K562 (cell line): ENCODE measurements at regions not wholly inside any gene's neighbourhood (a gene's known extent, or its start where the extent isn't known, plus 50 kb on each side); places are given as distances from the start of the nearest gene placed in this dataset.

ENCODE experiments used
- CCAR2 ChIP-seq: fragments of 200-400 bp; formaldehyde crosslinking; IDR thresholded peaks from 2 replicates; pipeline ENCODE4 v1.6.1; 2017; ENCODE audit warnings: mild to moderate bottlenecking, low read depth, low read length
- EZH2 ChIP-seq: IDR thresholded peaks from 2 replicates; pipeline ENCODE4 v1.6.1; 2012; ENCODE audit warnings: low read depth, mild to moderate bottlenecking, inconsistent platforms, low read length, borderline replicate concordance
- FOXA1 ChIP-seq: fragments of 450-650 bp; IDR thresholded peaks from 2 replicates; pipeline ENCODE4 v1.6.1; 2016; ENCODE audit warnings: mild to moderate bottlenecking, borderline replicate concordance
- GABPA ChIP-seq: fragments of 200-800 bp; sonication (Bioruptor generic); conservative IDR thresholded peaks from 2 replicates; pipeline ENCODE4 v1.6.1; 2016; ENCODE audit warnings: low read depth, missing genetic modification characterization, missing compliant biosample characterization
- HDAC6 ChIP-seq: IDR thresholded peaks from 2 replicates; pipeline ENCODE4 v1.6.1; 2012; ENCODE audit warnings: low read depth, mild to moderate bottlenecking, control low read depth, inconsistent platforms, low read length, moderate library complexity
- PURB ChIP-seq: sonication (generic); formaldehyde crosslinking; IDR thresholded peaks from 2 replicates; pipeline ENCODE4 v1.9.0; 2021; ENCODE audit warnings: low read depth, mild to moderate bottlenecking, missing genetic modification reagents
- RBM15 ChIP-seq: fragments of 200-400 bp; formaldehyde crosslinking; IDR thresholded peaks from 2 replicates; pipeline ENCODE4 v1.6.1; 2018; ENCODE audit warnings: mild to moderate bottlenecking, low read length, moderate library complexity; ENCODE audit not compliant: insufficient read depth
- ZNF133 ChIP-seq: fragments of 250-450 bp; sonication (Bioruptor Pico); IDR thresholded peaks from 2 replicates; pipeline ENCODE4 v1.4.0; 2020; ENCODE audit warnings: mild to moderate bottlenecking
- TF ChIP-seq, protein P1 (sequence below): sonication (generic); formaldehyde crosslinking; IDR thresholded peaks from 2 replicates; pipeline ENCODE4 v1.8.1; 2023; ENCODE audit warnings: mild to moderate bottlenecking, missing genetic modification reagents
- TF ChIP-seq, protein P2 (sequence below), 3 experiments: IDR thresholded peaks in 2 of 3; conservative IDR thresholded peaks in 1 of 3; 2 replicates each; pipeline ENCODE4 v1.5.1; 2011 to 2012; ENCODE audit warnings: low read length in 3 of 3, mild to moderate bottlenecking in 3 of 3, control low read depth in 2 of 3, improper control_type of control experiment in 1 of 3, inconsistent platforms in 1 of 3, low read depth in 1 of 3, mixed read lengths in 1 of 3, moderate library complexity in 1 of 3; ENCODE audit not compliant: insufficient read depth in 2 of 3
- TF ChIP-seq, protein P3 (sequence below): fragments of 250-450 bp; sonication (Bioruptor Pico); IDR thresholded peaks from 2 replicates; pipeline ENCODE4 v1.5.0; 2020; ENCODE audit warnings: mild to moderate bottlenecking
- TF ChIP-seq, protein P4 (sequence below): sonication (generic); formaldehyde crosslinking; IDR thresholded peaks from 2 replicates; pipeline ENCODE4 v1.8.1; 2023; ENCODE audit warnings: mild to moderate bottlenecking, missing genetic modification reagents, moderate library complexity

DNA sequence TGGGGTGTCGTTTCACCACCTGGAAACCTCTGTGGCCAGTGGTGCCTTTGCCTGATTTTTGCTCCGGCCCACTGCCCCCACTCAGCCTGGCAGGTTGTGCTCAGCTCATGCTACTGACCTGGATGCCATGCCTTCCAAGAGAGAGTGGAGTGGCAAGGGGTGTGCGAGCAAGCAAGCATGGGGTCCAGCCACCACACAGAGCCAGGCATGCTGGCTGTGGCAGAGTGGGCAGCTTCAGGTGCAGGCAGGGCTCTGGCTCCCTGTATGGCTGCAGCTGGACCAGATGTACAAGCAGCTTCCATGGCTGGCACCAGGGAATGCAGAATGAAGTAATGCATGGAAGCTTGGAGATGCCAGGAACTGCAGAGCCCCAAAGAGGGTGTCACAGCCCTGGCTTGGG, 620.5 kb upstream of the SETBP1 start:
- TF ChIP-seq EZH2 (no peak), HDAC6 (no peak), CCAR2 (no peak), FOXA1 (no peak), PURB (CRISPR knock-in tag) (no peak), RBM15 (no peak), ZNF133 (CRISPR knock-in tag) (no peak), GABPA (tag) (no peak)
- TF ChIP-seq, protein P1, sequence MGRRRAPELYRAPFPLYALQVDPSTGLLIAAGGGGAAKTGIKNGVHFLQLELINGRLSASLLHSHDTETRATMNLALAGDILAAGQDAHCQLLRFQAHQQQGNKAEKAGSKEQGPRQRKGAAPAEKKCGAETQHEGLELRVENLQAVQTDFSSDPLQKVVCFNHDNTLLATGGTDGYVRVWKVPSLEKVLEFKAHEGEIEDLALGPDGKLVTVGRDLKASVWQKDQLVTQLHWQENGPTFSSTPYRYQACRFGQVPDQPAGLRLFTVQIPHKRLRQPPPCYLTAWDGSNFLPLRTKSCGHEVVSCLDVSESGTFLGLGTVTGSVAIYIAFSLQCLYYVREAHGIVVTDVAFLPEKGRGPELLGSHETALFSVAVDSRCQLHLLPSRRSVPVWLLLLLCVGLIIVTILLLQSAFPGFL (CRISPR knock-in tag): no peak
- TF ChIP-seq, protein P2, sequence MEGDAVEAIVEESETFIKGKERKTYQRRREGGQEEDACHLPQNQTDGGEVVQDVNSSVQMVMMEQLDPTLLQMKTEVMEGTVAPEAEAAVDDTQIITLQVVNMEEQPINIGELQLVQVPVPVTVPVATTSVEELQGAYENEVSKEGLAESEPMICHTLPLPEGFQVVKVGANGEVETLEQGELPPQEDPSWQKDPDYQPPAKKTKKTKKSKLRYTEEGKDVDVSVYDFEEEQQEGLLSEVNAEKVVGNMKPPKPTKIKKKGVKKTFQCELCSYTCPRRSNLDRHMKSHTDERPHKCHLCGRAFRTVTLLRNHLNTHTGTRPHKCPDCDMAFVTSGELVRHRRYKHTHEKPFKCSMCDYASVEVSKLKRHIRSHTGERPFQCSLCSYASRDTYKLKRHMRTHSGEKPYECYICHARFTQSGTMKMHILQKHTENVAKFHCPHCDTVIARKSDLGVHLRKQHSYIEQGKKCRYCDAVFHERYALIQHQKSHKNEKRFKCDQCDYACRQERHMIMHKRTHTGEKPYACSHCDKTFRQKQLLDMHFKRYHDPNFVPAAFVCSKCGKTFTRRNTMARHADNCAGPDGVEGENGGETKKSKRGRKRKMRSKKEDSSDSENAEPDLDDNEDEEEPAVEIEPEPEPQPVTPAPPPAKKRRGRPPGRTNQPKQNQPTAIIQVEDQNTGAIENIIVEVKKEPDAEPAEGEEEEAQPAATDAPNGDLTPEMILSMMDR (IDR thresholded peaks at IDR 0.05 in 2 of 3, conservative IDR thresholded peaks at IDR 0.05 in 1 of 3; ENCODE audit: insufficient read depth in 2 of 3, low read depth in 1 of 3, low read length in 3 of 3): no peak
- TF ChIP-seq, protein P3, sequence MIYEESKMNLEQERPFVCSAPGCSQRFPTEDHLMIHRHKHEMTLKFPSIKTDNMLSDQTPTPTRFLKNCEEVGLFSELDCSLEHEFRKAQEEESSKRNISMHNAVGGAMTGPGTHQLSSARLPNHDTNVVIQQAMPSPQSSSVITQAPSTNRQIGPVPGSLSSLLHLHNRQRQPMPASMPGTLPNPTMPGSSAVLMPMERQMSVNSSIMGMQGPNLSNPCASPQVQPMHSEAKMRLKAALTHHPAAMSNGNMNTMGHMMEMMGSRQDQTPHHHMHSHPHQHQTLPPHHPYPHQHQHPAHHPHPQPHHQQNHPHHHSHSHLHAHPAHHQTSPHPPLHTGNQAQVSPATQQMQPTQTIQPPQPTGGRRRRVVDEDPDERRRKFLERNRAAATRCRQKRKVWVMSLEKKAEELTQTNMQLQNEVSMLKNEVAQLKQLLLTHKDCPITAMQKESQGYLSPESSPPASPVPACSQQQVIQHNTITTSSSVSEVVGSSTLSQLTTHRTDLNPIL: no peak
- TF ChIP-seq, protein P4, sequence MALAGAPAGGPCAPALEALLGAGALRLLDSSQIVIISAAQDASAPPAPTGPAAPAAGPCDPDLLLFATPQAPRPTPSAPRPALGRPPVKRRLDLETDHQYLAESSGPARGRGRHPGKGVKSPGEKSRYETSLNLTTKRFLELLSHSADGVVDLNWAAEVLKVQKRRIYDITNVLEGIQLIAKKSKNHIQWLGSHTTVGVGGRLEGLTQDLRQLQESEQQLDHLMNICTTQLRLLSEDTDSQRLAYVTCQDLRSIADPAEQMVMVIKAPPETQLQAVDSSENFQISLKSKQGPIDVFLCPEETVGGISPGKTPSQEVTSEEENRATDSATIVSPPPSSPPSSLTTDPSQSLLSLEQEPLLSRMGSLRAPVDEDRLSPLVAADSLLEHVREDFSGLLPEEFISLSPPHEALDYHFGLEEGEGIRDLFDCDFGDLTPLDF: no peak
